AG09309 (cell line): ENCODE measurements at regions not wholly inside any gene's neighbourhood (a gene's known extent, or its start where the extent isn't known, plus 50 kb on each side); places are given as distances from the start of the nearest gene placed in this dataset.

ENCODE experiments used
- DNase-seq: peaks from one replicate; pipeline ENCODE4 v3.0.0-alpha.2; 2010; ENCODE audit warnings: low read depth
- H3K4me3 ChIP-seq: 2 replicates; pipeline ENCODE4 v1.5.1; 2011; ENCODE audit warnings: mild to moderate bottlenecking, low read depth, low read length, moderate library complexity; ENCODE audit not compliant: control insufficient read depth
- CTCF ChIP-seq: IDR thresholded peaks from 2 replicates; pipeline ENCODE4 v1.5.1; 2011; ENCODE audit warnings: mild to moderate bottlenecking, low read depth, low read length, inconsistent platforms; ENCODE audit not compliant: insufficient read depth, control insufficient read depth; ENCODE audit errors: missing control alignments

DNA sequence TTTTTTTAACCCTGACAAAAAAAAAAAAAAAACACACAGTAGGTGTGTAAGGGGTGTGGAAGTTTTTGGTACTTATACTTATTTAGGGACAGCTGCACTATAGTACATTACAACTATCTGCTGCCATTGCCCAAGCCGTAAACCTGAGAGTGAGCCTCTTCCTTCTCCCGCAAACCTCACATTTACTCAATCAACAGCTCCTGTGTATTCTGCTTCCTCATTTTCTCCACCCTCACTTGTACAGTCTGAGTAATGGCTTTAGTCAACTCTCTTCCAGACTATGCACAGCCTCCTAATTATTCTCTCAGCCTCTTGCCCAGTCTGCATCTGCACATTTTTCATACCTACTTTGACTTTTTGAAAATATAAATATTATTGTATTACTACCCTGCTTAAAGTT is 362.0 kb downstream of the ADAM29 start:
- no peak for DNase-seq
- TF ChIP-seq CTCF = no peak
- no peak overlapping the region for H3K4me3 ChIP-seq

GRCh38 chr4:175281894-175282293 is 363.7 kb downstream of the ADAM29 start:
- no peak for TF ChIP-seq CTCF
- DNase-seq = no peak
- H3K4me3 ChIP-seq = no peak overlapping the region

GRCh38 chr4:175282407-175282806 is 364.2 kb downstream of the ADAM29 start:
- no peak for TF ChIP-seq CTCF
- H3K4me3 ChIP-seq = no peak overlapping the region
- no peak for DNase-seq

DNA sequence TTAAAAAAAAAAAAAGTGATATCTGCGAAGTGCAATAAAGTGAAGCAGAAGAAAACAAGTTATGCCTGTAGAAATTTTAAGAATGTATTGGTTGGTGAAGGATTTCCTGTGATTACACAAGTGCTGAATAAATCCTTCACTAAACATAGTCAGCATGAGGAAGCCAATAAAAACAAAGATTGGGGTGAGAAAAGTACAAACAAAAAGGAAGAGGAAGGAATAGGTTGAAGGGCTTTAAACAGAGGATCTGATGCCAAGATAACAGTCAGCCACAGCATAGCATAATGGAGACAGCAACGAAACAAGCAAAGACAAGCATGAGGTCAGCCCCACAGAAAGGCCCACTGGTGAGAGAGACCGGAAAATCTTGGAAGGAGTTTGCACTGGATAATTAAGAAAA is 372.2 kb downstream of the ADAM29 start:
- no peak for TF ChIP-seq CTCF
- H3K4me3 ChIP-seq = no peak overlapping the region
- peak; percentile 47 for DNase-seq

DNA sequence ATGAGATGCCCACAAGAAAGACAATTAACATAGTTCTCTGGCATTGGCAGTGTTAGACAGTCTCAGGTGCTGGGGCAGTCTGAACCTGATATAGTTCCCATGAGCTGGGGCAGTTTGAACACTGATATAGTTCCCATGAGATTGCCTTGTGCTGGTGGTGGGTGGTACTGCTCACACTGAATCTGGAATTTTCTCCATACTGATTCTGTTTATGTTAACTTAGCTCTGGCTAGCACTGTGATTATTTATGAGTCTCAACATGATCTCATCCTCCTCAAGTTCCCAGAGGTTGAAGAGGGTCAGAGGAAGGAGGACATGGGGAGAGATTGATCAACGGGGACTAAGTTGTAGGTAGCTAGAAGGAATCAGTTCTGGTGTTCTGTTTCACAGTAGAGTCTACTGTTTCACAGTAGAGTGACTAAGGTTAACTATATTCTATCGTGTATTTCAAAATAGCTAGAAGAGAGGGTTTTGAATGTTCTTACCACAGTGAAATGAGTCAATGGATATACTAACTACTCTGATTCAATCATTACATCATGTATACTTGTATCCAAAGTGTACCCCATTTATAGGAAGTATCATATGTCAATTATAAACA is 379.9 kb downstream of the ADAM29 start:
- no peak overlapping the region for H3K4me3 ChIP-seq
- no peak for TF ChIP-seq CTCF
- DNase-seq = no peak

DNA sequence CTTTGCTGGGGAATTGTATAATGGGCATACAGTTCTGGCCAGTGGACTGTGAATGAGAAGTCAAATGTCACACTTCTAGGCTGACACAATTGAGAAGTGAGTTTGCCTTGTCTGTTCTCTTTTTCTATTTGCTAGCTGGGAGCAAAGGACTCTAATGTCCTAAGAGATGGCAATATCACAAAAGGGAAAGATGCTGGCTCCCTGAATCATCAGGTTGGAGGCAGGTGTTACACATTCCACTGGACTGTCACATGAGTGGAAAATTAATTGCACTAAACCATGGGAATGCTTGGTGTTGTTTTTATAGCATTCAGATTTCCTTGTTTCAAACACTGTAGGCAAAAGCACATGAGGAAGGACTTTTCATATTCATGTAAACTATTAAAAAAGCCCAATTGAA is 388.3 kb downstream of the ADAM29 start:
- no peak for TF ChIP-seq CTCF
- H3K4me3 ChIP-seq = no peak overlapping the region
- no peak for DNase-seq

DNA sequence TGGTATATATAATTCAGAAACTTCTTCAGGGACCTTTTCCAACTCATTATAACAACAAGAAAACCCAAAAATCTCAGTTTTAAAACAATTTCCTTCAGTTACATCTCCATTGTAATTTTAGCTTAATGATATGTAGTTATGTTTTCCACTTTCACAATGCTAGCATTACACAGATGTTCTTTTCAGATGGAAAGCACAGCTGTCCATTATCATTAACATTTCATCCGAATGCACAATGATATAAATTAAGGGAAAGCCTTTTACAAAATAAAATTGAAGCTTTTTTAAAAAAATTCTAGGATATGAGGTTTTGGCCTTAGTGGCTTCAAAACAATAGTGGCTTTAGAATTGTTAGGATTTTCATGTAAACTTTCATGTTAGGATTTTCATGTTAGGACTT is 389.2 kb downstream of the ADAM29 start:
- DNase-seq = no peak
- TF ChIP-seq CTCF = no peak
- H3K4me3 ChIP-seq = no peak overlapping the region
